Liver (tissue), 8 donors: ENCODE measurements at regions not wholly inside any gene's neighbourhood (a gene's known extent, or its start where the extent isn't known, plus 50 kb on each side); places are given as distances from the start of the nearest gene placed in this dataset.

Experiments used
- DNase-seq: peaks from one replicate; pipeline ENCODE4 v3.0.0-alpha.2; 2017; ENCODE audit warnings: low spot score
- H3K27ac ChIP-seq, 2 donors: one replicate each; pipeline ENCODE4 v1.7.0; 2013; ENCODE audit warnings: inconsistent platforms in 2 of 2, low read length in 2 of 2, control low read depth in 1 of 2, low read depth in 1 of 2, mild to moderate bottlenecking in 1 of 2
- H3K27me3 ChIP-seq, 4 donors: one replicate each; pipeline versions ENCODE4 v1.6.1 to v1.7.0; 2013; ENCODE audit warnings: low read length in 3 of 4, inconsistent platforms in 1 of 4, mild to moderate bottlenecking in 1 of 4, moderate library complexity in 1 of 4; ENCODE audit not compliant: control insufficient read depth in 4 of 4, insufficient read depth in 4 of 4
- H3K36me3 ChIP-seq, 4 donors: one replicate each; pipeline versions ENCODE4 v1.6.1 to v1.7.0; 2013; ENCODE audit warnings: low read length in 3 of 4, mild to moderate bottlenecking in 3 of 4, low read depth in 1 of 4, moderate library complexity in 1 of 4; ENCODE audit not compliant: control insufficient read depth in 4 of 4, insufficient read depth in 3 of 4
- H3K4me1 ChIP-seq, 4 donors: one replicate each; pipeline versions ENCODE4 v1.6.1 to v1.7.0; 2013; ENCODE audit warnings: low read length in 3 of 4, mild to moderate bottlenecking in 3 of 4, moderate library complexity in 1 of 4; ENCODE audit not compliant: control insufficient read depth in 4 of 4, insufficient read depth in 4 of 4
- H3K4me3 ChIP-seq, 3 donors: one replicate each; pipeline versions ENCODE4 v1.6.1 to v1.7.0; 2013; ENCODE audit warnings: low read length in 3 of 3, control low read depth in 1 of 3, low read depth in 1 of 3, mild to moderate bottlenecking in 1 of 3
- H3K9ac ChIP-seq, 2 donors: one replicate each; pipeline ENCODE4 v1.7.0; 2013; ENCODE audit warnings: low read length in 2 of 2, mild to moderate bottlenecking in 2 of 2, moderate library complexity in 2 of 2, control low read depth in 1 of 2, low read depth in 1 of 2
- H3K9me3 ChIP-seq, 4 donors: one replicate each; pipeline versions ENCODE4 v1.6.1 to v1.7.0; 2013; ENCODE audit warnings: low read length in 3 of 4; ENCODE audit not compliant: control insufficient read depth in 4 of 4
- ATF3 ChIP-seq: IDR thresholded peaks from 2 replicates; pipeline ENCODE4 v1.6.1; 2016; ENCODE audit warnings: antibody characterized with exemption
- CTCF ChIP-seq: fragments of 150-350 bp; IDR thresholded peaks from 2 replicates; pipeline ENCODE4 v1.5.1; 2017; ENCODE audit warnings: improper control_type of control experiment, low read depth, low read length; ENCODE audit not compliant: missing input control
- EGR1 ChIP-seq, 2 donors: IDR thresholded peaks; 2 replicates each; pipeline ENCODE4 v1.6.1; 2016 to 2018; ENCODE audit warnings: antibody characterized with exemption in 2 of 2, low read depth in 2 of 2
- FOXA1 ChIP-seq: IDR thresholded peaks from 2 replicates; pipeline ENCODE4 v1.6.1; 2016; ENCODE audit warnings: antibody characterized with exemption
- FOXA2 ChIP-seq: IDR thresholded peaks from 2 replicates; pipeline ENCODE4 v1.6.1; 2016; ENCODE audit warnings: antibody characterized with exemption
- GABPA ChIP-seq, 2 donors: IDR thresholded peaks in 1 of 2; conservative IDR thresholded peaks in 1 of 2; 2 replicates each; pipeline ENCODE4 v1.6.1; 2016; ENCODE audit warnings: antibody characterized with exemption in 2 of 2, mild to moderate bottlenecking in 1 of 2, moderate library complexity in 1 of 2
- HNF4A ChIP-seq, 2 donors: conservative IDR thresholded peaks; 2 replicates each; pipeline ENCODE4 v1.6.1; 2016; ENCODE audit warnings: antibody characterized with exemption in 2 of 2, mild to moderate bottlenecking in 2 of 2
- HNF4G ChIP-seq: IDR thresholded peaks from 2 replicates; pipeline ENCODE4 v1.6.1; 2016; ENCODE audit warnings: antibody characterized with exemption
- JUND ChIP-seq, 2 donors: IDR thresholded peaks; 2 replicates each; pipeline ENCODE4 v1.6.1; 2016; ENCODE audit warnings: antibody characterized with exemption in 2 of 2
- NR2F2 ChIP-seq: IDR thresholded peaks from 2 replicates; pipeline ENCODE4 v1.6.1; 2016; ENCODE audit warnings: antibody characterized with exemption
- RAD21 ChIP-seq, 2 donors: IDR thresholded peaks; 2 replicates each; pipeline ENCODE4 v1.6.1; 2016; ENCODE audit warnings: antibody characterized with exemption in 2 of 2, mild to moderate bottlenecking in 2 of 2
- RXRA ChIP-seq, 2 donors: IDR thresholded peaks; 2 replicates each; pipeline ENCODE4 v1.6.1; 2017 to 2018; ENCODE audit warnings: antibody characterized with exemption in 2 of 2, mild to moderate bottlenecking in 1 of 2
- SP1 ChIP-seq: IDR thresholded peaks from 2 replicates; pipeline ENCODE4 v1.6.1; 2018; ENCODE audit warnings: antibody characterized with exemption, mild to moderate bottlenecking
- TAF1 ChIP-seq: conservative IDR thresholded peaks from 2 replicates; pipeline ENCODE4 v1.6.1; 2016; ENCODE audit warnings: antibody characterized with exemption, mild to moderate bottlenecking
- YY1 ChIP-seq: IDR thresholded peaks from 2 replicates; pipeline ENCODE4 v1.6.1; 2016; ENCODE audit warnings: antibody characterized with exemption, mild to moderate bottlenecking
- ZBTB33 ChIP-seq: IDR thresholded peaks from 2 replicates; pipeline ENCODE4 v1.6.1; 2016; ENCODE audit warnings: antibody characterized with exemption
- WGBS: extraction: QIAGEN DNeasy Blood & Tissue Kit; methylation state at CpG from one replicate; pipeline ENCODE4 v1.1.7; 2013; 5-methylcytosine and 5-hydroxymethylcytosine counted together
- TF ChIP-seq, protein P1 (sequence below): IDR thresholded peaks from 2 replicates; pipeline ENCODE4 v1.6.1; 2016; ENCODE audit warnings: antibody characterized with exemption
- TF ChIP-seq, protein P2 (sequence below): IDR thresholded peaks from 2 replicates; pipeline ENCODE4 v1.6.1; 2016; ENCODE audit warnings: antibody characterized with exemption, mild to moderate bottlenecking
- donor health status: healthy.
- donor health status: healthy.
- donor health status: healthy.
- donor health status: healthy.
- donor health status: healthy.

DNA sequence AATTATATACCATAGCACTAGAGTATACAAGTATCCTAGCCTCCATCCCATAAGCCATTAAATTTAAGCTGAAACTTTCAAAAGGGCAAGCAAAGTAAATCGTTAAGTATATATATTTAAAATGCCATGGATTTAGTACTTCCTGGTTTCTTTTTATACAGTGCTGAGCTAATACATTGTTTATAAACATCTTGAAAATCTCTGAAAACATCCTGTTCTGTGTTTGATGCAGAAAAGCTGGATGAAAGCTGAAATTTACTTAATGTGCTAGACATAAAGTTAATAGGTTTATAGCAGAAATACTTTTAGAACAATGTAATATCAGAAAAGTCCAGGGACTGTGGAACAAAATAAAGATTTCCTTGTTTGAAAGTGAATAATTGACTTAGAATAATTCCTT, 875.4 kb downstream of the SLITRK6 start:
- Histone ChIP-seq H3K27me3 (peaks cover 0 to 4% (median 0%) of the 10 kb centered on the region in 4 donors), H3K4me3 (no peak overlapping the region), H3K9ac (no peak overlapping the region), H3K27ac (no peak overlapping the region), H3K36me3 (no peaks in the 10 kb centered on the region), H3K9me3 (no peaks in the 10 kb centered on the region), H3K4me1 (no peaks in the 10 kb centered on the region)
- TF ChIP-seq ZBTB33 = no peak
- TF ChIP-seq, protein P1, sequence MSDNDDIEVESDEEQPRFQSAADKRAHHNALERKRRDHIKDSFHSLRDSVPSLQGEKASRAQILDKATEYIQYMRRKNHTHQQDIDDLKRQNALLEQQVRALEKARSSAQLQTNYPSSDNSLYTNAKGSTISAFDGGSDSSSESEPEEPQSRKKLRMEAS = no peak
- no peak for TF ChIP-seq NR2F2
- TF ChIP-seq TAF1 = no peak
- TF ChIP-seq RAD21 (IDR thresholded peaks at IDR 0.05) = no peak
- no peak for TF ChIP-seq HNF4A (conservative IDR thresholded peaks at IDR 0.05)
- no peak for TF ChIP-seq CTCF
- no peak for TF ChIP-seq HNF4G
- no peak for TF ChIP-seq ATF3
- no peak for TF ChIP-seq JUND (IDR thresholded peaks at IDR 0.05)
- TF ChIP-seq FOXA1 = no peak
- no peak for TF ChIP-seq FOXA2
- TF ChIP-seq, protein P2, sequence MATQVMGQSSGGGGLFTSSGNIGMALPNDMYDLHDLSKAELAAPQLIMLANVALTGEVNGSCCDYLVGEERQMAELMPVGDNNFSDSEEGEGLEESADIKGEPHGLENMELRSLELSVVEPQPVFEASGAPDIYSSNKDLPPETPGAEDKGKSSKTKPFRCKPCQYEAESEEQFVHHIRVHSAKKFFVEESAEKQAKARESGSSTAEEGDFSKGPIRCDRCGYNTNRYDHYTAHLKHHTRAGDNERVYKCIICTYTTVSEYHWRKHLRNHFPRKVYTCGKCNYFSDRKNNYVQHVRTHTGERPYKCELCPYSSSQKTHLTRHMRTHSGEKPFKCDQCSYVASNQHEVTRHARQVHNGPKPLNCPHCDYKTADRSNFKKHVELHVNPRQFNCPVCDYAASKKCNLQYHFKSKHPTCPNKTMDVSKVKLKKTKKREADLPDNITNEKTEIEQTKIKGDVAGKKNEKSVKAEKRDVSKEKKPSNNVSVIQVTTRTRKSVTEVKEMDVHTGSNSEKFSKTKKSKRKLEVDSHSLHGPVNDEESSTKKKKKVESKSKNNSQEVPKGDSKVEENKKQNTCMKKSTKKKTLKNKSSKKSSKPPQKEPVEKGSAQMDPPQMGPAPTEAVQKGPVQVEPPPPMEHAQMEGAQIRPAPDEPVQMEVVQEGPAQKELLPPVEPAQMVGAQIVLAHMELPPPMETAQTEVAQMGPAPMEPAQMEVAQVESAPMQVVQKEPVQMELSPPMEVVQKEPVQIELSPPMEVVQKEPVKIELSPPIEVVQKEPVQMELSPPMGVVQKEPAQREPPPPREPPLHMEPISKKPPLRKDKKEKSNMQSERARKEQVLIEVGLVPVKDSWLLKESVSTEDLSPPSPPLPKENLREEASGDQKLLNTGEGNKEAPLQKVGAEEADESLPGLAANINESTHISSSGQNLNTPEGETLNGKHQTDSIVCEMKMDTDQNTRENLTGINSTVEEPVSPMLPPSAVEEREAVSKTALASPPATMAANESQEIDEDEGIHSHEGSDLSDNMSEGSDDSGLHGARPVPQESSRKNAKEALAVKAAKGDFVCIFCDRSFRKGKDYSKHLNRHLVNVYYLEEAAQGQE = no peak
- no peak for TF ChIP-seq SP1
- no peak for TF ChIP-seq YY1
- no peak for TF ChIP-seq RXRA (IDR thresholded peaks at IDR 0.05)
- TF ChIP-seq GABPA (IDR thresholded peaks at IDR 0.05 in 1 of 2, conservative IDR thresholded peaks at IDR 0.05 in 1 of 2) = no peak
- no peak for TF ChIP-seq EGR1 (IDR thresholded peaks at IDR 0.05; ENCODE audit: low read depth in 2 of 2)
- no peak for DNase-seq
- 45% methylated on average over 1 of the region's 1 CpG for WGBS
